ENCODE measurements at regions not wholly inside any gene's neighbourhood (a gene's known extent, or its start where the extent isn't known, plus 50 kb on each side); places are given as distances from the start of the nearest gene placed in this dataset.
"Not testable (repeated sequence)": the region's sequence is repeated elsewhere in the genome, so short reads cannot be mapped to it uniquely, and the experiment has no call there.

- no peak for TF ChIP-seq LARP7 (IDR thresholded peaks at IDR 0.05)
- no peak for TF ChIP-seq KAT2A (conservative IDR thresholded peaks at IDR 0.05; ENCODE audit: control insufficient read depth, low read depth, low read length)
- no peak for TF ChIP-seq TCF12 (IDR thresholded peaks at IDR 0.05; ENCODE audit: low read depth, low read length)
- TF ChIP-seq BCLAF1 (IDR thresholded peaks at IDR 0.05): no peak
- TF ChIP-seq ZNF274 (IDR thresholded peaks at IDR 0.05; ENCODE audit: insufficient read depth, insufficient read length): no peak
- no peak for TF ChIP-seq CHD1 (IDR thresholded peaks at IDR 0.05; ENCODE audit: low read depth, low read length)
- no peak for TF ChIP-seq BMI1 (IDR thresholded peaks at IDR 0.05; ENCODE audit: borderline replicate concordance)
- no peak for TF ChIP-seq SUPT20H (IDR thresholded peaks at IDR 0.05; ENCODE audit: borderline replicate concordance, control insufficient read depth, low read depth, low read length)
Observed at GRCh38 chr4:151851354-151851753, 90.5 kb upstream of the GATB start (continued).

- ATAC-seq: no peak
- H3K27me3 ChIP-seq (replicated peaks in 1 of 2; ENCODE audit: control insufficient read depth in 2 of 2, insufficient read depth in 2 of 2, low read length in 1 of 2): no peaks in the 10 kb centered on the region
- TF ChIP-seq NRF1 (conservative IDR thresholded peaks at IDR 0.05; ENCODE audit: low read depth, low read length): no peak
- TF ChIP-seq SMC3 (IDR thresholded peaks at IDR 0.05; ENCODE audit: borderline replicate concordance, low read length): no peak
- no peak for TF ChIP-seq PKNOX1 (IDR thresholded peaks at IDR 0.05)
- TF ChIP-seq HDGF (IDR thresholded peaks at IDR 0.05): no peak
- TF ChIP-seq CBX5 (IDR thresholded peaks at IDR 0.05; ENCODE audit: low read depth): no peak
- no peak for TF ChIP-seq ATF7 (IDR thresholded peaks at IDR 0.05; ENCODE audit: low read depth)
- TF ChIP-seq NFYB (IDR thresholded peaks at IDR 0.05; ENCODE audit: insufficient read depth, low read depth, low read length): no peak
Observed at GRCh38 chr4:151850791-151851213, 90.0 kb upstream of the GATB start.

GRCh38 chr4:151845551-151845950, 84.7 kb upstream of the GATB start:
- H3K4me2 ChIP-seq (ENCODE audit: control insufficient read depth, insufficient read depth); in situ Hi-C loops (cut with MboI); BruUV-seq (replicated peaks); CTCF ChIA-PET; intact Hi-C loops (cut with micrococcal nuclease; ENCODE audit: unreplicated experiment); H3K27me3 ChIP-seq (replicated peaks in 1 of 2; ENCODE audit: control insufficient read depth in 2 of 2, insufficient read depth in 2 of 2, low read length in 1 of 2); DNase-seq (ENCODE audit: low read depth, low spot score); H3K27ac ChIP-seq (ENCODE audit: control insufficient read depth, insufficient read depth); H3K9ac ChIP-seq (ENCODE audit: control insufficient read depth, insufficient read depth, low read length); H4K20me1 ChIP-seq (ENCODE audit: control insufficient read depth, insufficient read depth); ATAC-seq; FAIRE-seq; H2AFZ ChIP-seq (ENCODE audit: control insufficient read depth, low read depth, low read length); H3K4me3 ChIP-seq; H3K79me2 ChIP-seq (ENCODE audit: control insufficient read depth, insufficient read depth, low read length); H3K36me3 ChIP-seq (ENCODE audit: control insufficient read depth in 2 of 2, insufficient read depth in 2 of 2, low read length in 1 of 2); RAD21 ChIA-PET (ENCODE audit: unreplicated experiment); H3K4me1 ChIP-seq (ENCODE audit: control insufficient read depth, insufficient read depth, low read length); POLR2A ChIA-PET; H3K9me3 ChIP-seq (replicated peaks; ENCODE audit: control insufficient read depth, insufficient read depth, low read length): not testable (repeated sequence)
- 31% methylated on average over 3 of the region's 3 CpGs for WGBS (ENCODE audit: insufficient coverage, insufficient replicate concordance, low lambda C conversion rate, missing lambda C conversion rate)
- SMC1A ChIA-PET (ENCODE audit: uncharacterized antibody, unreplicated experiment): interaction anchor here (1.3 kb wide), 1 partner anchor 42 kb away, joined by 3 read pairs; no protein-coding TSS in a partner anchor

More at GRCh38 chr4:151850791-151851213, 90.0 kb upstream of the GATB start:
- intact Hi-C loops (cut with micrococcal nuclease; ENCODE audit: unreplicated experiment) (no loop called here), in situ Hi-C loops (cut with MboI) (no loop called here)
- no peaks in the 10 kb centered on the region for H3K79me2 ChIP-seq (ENCODE audit: control insufficient read depth, insufficient read depth, low read length)
- no peak overlapping the region for H3K9ac ChIP-seq (ENCODE audit: control insufficient read depth, insufficient read depth, low read length)
- BruUV-seq (replicated peaks): no TSS peak
- ChIA-PET RAD21 (ENCODE audit: unreplicated experiment) (interaction anchor here (0.5 kb wide), 1 partner anchor 188 kb away, joined by 3 read pairs; no protein-coding TSS in a partner anchor), POLR2A (no interaction called here), CTCF (no interaction called here), SMC1A (ENCODE audit: uncharacterized antibody, unreplicated experiment) (interaction anchor here (1.6 kb wide), 1 partner anchor 74 kb away, joined by 4 read pairs; no protein-coding TSS in a partner anchor)
- no peak for DNase-seq (ENCODE audit: low read depth, low spot score)
- FAIRE-seq: no peak
- H3K9me3 ChIP-seq (replicated peaks; ENCODE audit: control insufficient read depth, insufficient read depth, low read length): no peaks in the 10 kb centered on the region; the same call in 2 of the 3 replicates
- H3K36me3 ChIP-seq (ENCODE audit: control insufficient read depth in 2 of 2, insufficient read depth in 2 of 2, low read length in 1 of 2): no peaks in the 10 kb centered on the region
- WGBS (ENCODE audit: insufficient coverage, insufficient replicate concordance, low lambda C conversion rate, missing lambda C conversion rate): 0% methylated on average over 2 of the region's 2 CpGs
- H2AFZ ChIP-seq (ENCODE audit: control insufficient read depth, low read depth, low read length): no peak overlapping the region
- no peaks in the 10 kb centered on the region for H3K4me1 ChIP-seq (ENCODE audit: control insufficient read depth, insufficient read depth, low read length)
- H3K4me2 ChIP-seq (ENCODE audit: control insufficient read depth, insufficient read depth): no peak overlapping the region
- no peak overlapping the region for H3K4me3 ChIP-seq
- H3K27ac ChIP-seq (ENCODE audit: control insufficient read depth, insufficient read depth): no peak overlapping the region
- H4K20me1 ChIP-seq (ENCODE audit: control insufficient read depth, insufficient read depth): no peaks in the 10 kb centered on the region

Measured in GM12878 (cell line).